ENCODE measurements at regions not wholly inside any gene's neighbourhood (a gene's known extent, or its start where the extent isn't known, plus 50 kb on each side); places are given as distances from the start of the nearest gene placed in this dataset.

DNA sequence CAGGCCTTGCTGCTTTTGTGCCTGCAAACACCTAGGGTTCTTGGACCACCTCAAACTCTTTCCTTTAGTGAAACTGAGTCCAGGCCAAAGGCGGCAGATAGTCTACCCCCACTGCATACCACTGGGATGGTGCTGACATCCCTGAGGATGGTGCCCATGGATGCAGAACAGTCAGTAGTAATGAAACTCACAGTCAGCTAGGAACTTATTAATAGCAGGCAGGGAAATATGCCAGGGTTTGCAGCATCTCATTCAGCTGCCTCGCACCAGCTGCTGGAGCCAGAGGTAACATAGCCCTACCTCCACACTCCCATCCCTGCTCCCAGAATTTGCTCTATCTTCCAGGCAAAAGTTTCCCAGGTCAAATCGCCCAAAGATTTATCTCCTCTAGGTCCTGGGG lies 189.1 kb downstream of the SREK1 start:
- no peak overlapping the region for H3K56ac ChIP-seq (ENCODE audit: insufficient read length, low read depth, low read length)
- TF ChIP-seq, protein P1, sequence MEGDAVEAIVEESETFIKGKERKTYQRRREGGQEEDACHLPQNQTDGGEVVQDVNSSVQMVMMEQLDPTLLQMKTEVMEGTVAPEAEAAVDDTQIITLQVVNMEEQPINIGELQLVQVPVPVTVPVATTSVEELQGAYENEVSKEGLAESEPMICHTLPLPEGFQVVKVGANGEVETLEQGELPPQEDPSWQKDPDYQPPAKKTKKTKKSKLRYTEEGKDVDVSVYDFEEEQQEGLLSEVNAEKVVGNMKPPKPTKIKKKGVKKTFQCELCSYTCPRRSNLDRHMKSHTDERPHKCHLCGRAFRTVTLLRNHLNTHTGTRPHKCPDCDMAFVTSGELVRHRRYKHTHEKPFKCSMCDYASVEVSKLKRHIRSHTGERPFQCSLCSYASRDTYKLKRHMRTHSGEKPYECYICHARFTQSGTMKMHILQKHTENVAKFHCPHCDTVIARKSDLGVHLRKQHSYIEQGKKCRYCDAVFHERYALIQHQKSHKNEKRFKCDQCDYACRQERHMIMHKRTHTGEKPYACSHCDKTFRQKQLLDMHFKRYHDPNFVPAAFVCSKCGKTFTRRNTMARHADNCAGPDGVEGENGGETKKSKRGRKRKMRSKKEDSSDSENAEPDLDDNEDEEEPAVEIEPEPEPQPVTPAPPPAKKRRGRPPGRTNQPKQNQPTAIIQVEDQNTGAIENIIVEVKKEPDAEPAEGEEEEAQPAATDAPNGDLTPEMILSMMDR (conservative IDR thresholded peaks at IDR 0.05): no peak
- no peak overlapping the region; a peak in 1 of 7 replicates for H3K27ac Mint-ChIP-seq
- no peaks in the 10 kb centered on the region for H4K20me1 ChIP-seq (ENCODE audit: control insufficient read depth, insufficient read depth, insufficient read length)
- no peak overlapping the region for H3K4ac ChIP-seq (ENCODE audit: low read depth, low read length)
- H3K14ac ChIP-seq (ENCODE audit: insufficient read depth, low read length): no peak overlapping the region
- peaks cover 10 to 18% of the 10 kb centered on the region in 2 experiments for H3K4me1 Mint-ChIP-seq
- WGBS (ENCODE audit: extremely low coverage, insufficient read length, low lambda C conversion rate): no CpG with 5 or more reads among the region's 3 CpGs
- no peak overlapping the region for H3K4me3 Mint-ChIP-seq
- no peaks in the 10 kb centered on the region for H3K79me1 ChIP-seq (ENCODE audit: insufficient read depth, low read depth, low read length, poor library complexity, severe bottlenecking)
- H3K27me3 Mint-ChIP-seq (ENCODE audit: low read depth): no peaks in the 10 kb centered on the region; the same call in none of the 2 replicates
- no peak overlapping the region for H2BK20ac ChIP-seq (ENCODE audit: low read depth, low read length, poor library complexity, severe bottlenecking)
- no peak overlapping the region for H2AFZ ChIP-seq (ENCODE audit: low read length)
- no peak overlapping the region for H2AK5ac ChIP-seq (ENCODE audit: insufficient read length, low read length)
- no peak overlapping the region for H2BK120ac ChIP-seq (ENCODE audit: low read depth, low read length, poor library complexity, severe bottlenecking)
- H3K36me3 Mint-ChIP-seq (ENCODE audit: insufficient read depth in 1 of 3, low read depth in 3 of 3): peaks cover 0 to 4% (median 3%) of the 10 kb centered on the region in 3 experiments; a peak in 1 of 7 replicates
- H3K18ac ChIP-seq (ENCODE audit: insufficient read length, low read depth, low read length): no peak overlapping the region
- H3K27ac ChIP-seq (ENCODE audit: insufficient read length, low read depth, low read length): no peak overlapping the region
- no peak overlapping the region for H2BK12ac ChIP-seq (ENCODE audit: insufficient read length, low read depth, low read length)
- no peak overlapping the region for H2BK5ac ChIP-seq (ENCODE audit: insufficient read length, low read length)
- peaks cover 3% of the 10 kb centered on the region; the same call in 1 of the 2 replicates for H3K4me1 ChIP-seq (ENCODE audit: insufficient read depth, low read length)
- H3K9ac ChIP-seq (ENCODE audit: extremely low read depth, insufficient read length, low read length): no peak overlapping the region
- peaks cover 4% of the 10 kb centered on the region in 2 experiments; a peak in 2 of 5 replicates for H3K9me3 Mint-ChIP-seq
- H3K79me2 ChIP-seq (ENCODE audit: insufficient read depth, low read length): no peaks in the 10 kb centered on the region
- no peak for DNase-seq
- H3K4me2 ChIP-seq (ENCODE audit: insufficient read depth, insufficient read length, low read length): no peak overlapping the region
- no peak overlapping the region for H2BK15ac ChIP-seq (ENCODE audit: low read depth, low read length)
- H4K91ac ChIP-seq (ENCODE audit: insufficient read length, low read depth, low read length): no peak overlapping the region
- H3K9me3 ChIP-seq (ENCODE audit: control insufficient read depth, low read depth, low read length): no peaks in the 10 kb centered on the region
- H3K27me3 ChIP-seq (ENCODE audit: insufficient read depth, low read length): no peaks in the 10 kb centered on the region
- no peaks in the 10 kb centered on the region for H3K23me2 ChIP-seq (ENCODE audit: insufficient read length, low read depth, low read length, poor library complexity, severe bottlenecking)
- H4K8ac ChIP-seq (replicated peaks; ENCODE audit: insufficient read length, low read depth, low read length): no peak overlapping the region
- no peak overlapping the region for H4K5ac ChIP-seq (ENCODE audit: insufficient read length, low read depth, low read length)
- H3T11ph ChIP-seq (ENCODE audit: low read length): no peak overlapping the region
- no peak overlapping the region for H3K23ac ChIP-seq (ENCODE audit: insufficient read length, low read depth, low read length)

Measured in H9 (cell line).